Memory B cell (primary cell): ENCODE measurements at regions not wholly inside any gene's neighbourhood (a gene's known extent, or its start where the extent isn't known, plus 50 kb on each side); places are given as distances from the start of the nearest gene placed in this dataset.

Experiments
- ATAC-seq: fragments of 150-1000 bp; cut with Tn5 transposase; 2 replicates; pipeline ENCODE4 v1.10.0; 2021; ENCODE audit warnings: low read depth, mild to moderate bottlenecking, moderate library complexity
- DNase-seq, 2 donors: peaks; one replicate each; pipeline ENCODE4 v3.0.0; 2022; ENCODE audit warnings: low spot score in 2 of 2
- H3K27ac Mint-ChIP-seq: one replicate; pipeline ENCODE4 v1.8.0; 2022; ENCODE audit warnings: mild to moderate bottlenecking, moderate library complexity, mixed read lengths
- H3K27me3 Mint-ChIP-seq: one replicate; pipeline ENCODE4 v1.8.0; 2022; ENCODE audit warnings: mixed read lengths
- H3K36me3 Mint-ChIP-seq: one replicate; pipeline ENCODE4 v1.8.0; 2022; ENCODE audit warnings: mild to moderate bottlenecking, mixed read lengths
- H3K4me1 Mint-ChIP-seq: one replicate; pipeline ENCODE4 v1.8.0; 2022; ENCODE audit warnings: mixed read lengths
- H3K4me3 Mint-ChIP-seq: one replicate; pipeline ENCODE4 v1.8.0; 2022; ENCODE audit warnings: mild to moderate bottlenecking, moderate library complexity, mixed read lengths
- H3K9me3 Mint-ChIP-seq: one replicate; pipeline ENCODE4 v1.8.0; 2022; ENCODE audit warnings: mixed read lengths

GRCh38 chr4:62394766-62395165, 1194.6 kb downstream of the ADGRL3 start:
- DNase-seq (no peak), ATAC-seq (no peak)
- Mint-ChIP-seq H3K9me3 (no peaks in the 10 kb centered on the region), H3K27me3 (no peaks in the 10 kb centered on the region), H3K27ac (no peak overlapping the region), H3K4me3 (no peak overlapping the region), H3K36me3 (no peaks in the 10 kb centered on the region), H3K4me1 (no peaks in the 10 kb centered on the region)

DNA sequence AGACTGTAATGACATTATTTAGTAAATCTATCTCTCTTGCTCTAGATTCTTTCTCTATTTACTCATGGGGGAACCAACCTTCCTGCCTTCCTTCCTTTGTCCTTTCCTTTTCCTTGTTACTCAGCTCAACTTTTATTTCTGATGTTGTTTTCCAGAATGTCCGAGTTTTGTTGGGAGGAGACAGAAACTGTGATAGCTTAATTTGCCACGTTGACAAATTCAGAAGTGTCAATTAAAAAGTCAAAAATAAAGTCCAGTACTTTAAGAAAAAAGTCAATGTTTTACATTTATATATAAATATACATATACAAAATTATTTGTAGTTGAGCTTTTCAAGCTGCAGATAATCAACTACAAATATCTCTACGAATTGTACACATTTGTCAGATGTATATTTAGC, 1187.7 kb downstream of the ADGRL3 start:
- DNase-seq: no peak
- no peaks in the 10 kb centered on the region for H3K27me3 Mint-ChIP-seq
- H3K4me1 Mint-ChIP-seq: no peaks in the 10 kb centered on the region
- no peak for ATAC-seq
- no peak overlapping the region for H3K27ac Mint-ChIP-seq
- H3K4me3 Mint-ChIP-seq: no peak overlapping the region
- no peaks in the 10 kb centered on the region for H3K36me3 Mint-ChIP-seq
- peaks cover 4% of the 10 kb centered on the region for H3K9me3 Mint-ChIP-seq

DNA sequence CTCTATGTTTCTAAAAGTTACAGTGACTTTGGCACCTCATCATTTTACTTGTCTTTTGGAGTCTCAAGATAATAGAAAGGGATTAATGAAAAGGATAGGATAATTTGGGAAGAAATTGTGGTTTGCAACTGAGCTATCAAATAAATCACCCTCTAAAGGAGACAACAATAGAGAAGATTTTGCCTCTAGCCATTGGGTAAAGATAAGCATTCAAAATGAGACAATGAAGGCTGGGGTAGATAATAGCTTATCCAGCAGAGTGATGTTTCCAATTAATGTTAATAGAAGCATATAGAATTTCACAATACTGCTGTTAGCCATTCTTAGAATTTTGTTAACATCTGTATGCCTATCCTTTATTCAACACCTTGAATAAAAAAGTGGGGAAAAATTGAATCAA, 1177.6 kb downstream of the ADGRL3 start:
- H3K4me3 Mint-ChIP-seq: no peak overlapping the region
- H3K9me3 Mint-ChIP-seq: peaks cover 11% of the 10 kb centered on the region
- no peaks in the 10 kb centered on the region for H3K27me3 Mint-ChIP-seq
- H3K4me1 Mint-ChIP-seq: no peaks in the 10 kb centered on the region
- no peak for ATAC-seq
- DNase-seq: no peak
- no peaks in the 10 kb centered on the region for H3K36me3 Mint-ChIP-seq
- no peak overlapping the region for H3K27ac Mint-ChIP-seq

DNA sequence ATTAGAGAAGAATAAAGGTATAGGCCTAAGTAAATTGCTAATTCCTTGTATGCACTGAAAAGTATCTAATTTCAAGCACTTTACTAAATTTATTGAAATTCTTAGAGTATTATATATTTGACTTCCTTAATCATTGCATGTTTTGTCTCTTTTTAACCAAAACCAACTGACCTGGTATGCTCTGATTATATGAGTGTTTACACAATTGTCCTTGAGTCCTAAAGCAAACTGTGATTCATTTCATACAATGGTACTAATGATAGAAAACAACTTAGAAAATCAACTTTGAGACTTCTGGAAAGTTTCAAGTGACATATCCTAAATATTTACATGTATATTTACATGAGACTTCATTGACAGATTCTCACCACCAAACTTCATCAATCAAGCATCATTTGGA, 1177.1 kb downstream of the ADGRL3 start:
- Mint-ChIP-seq H3K9me3 (peaks cover 11% of the 10 kb centered on the region), H3K4me3 (no peak overlapping the region), H3K27ac (no peak overlapping the region), H3K36me3 (no peaks in the 10 kb centered on the region), H3K4me1 (no peaks in the 10 kb centered on the region), H3K27me3 (no peaks in the 10 kb centered on the region)
- DNase-seq (no peak), ATAC-seq (no peak)

GRCh38 chr4:62366939-62367338, 1166.8 kb downstream of the ADGRL3 start:
- no peaks in the 10 kb centered on the region for H3K36me3 Mint-ChIP-seq
- DNase-seq (no peak), ATAC-seq (no peak)
- no peaks in the 10 kb centered on the region for H3K4me1 Mint-ChIP-seq
- H3K27ac Mint-ChIP-seq: no peak overlapping the region
- peaks cover 4% of the 10 kb centered on the region for H3K9me3 Mint-ChIP-seq
- no peaks in the 10 kb centered on the region for H3K27me3 Mint-ChIP-seq
- no peak overlapping the region for H3K4me3 Mint-ChIP-seq

DNA sequence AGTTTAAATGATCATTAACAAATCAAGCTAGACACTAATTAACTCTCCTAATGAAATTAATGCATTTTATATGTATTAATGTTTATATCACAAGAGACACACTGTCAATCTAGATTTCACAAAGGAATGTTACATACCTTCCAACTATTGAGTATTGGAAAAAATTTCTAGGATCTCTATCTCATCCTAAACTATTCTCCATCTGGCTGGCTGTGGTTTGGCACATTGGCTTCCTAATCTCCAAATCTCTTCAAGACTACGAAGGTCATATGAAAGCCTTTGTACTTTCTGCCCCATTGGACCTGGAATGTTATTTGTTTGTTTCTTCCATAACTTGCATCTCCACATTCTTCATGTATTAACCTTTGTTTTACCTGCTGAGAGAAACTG, 1160.0 kb downstream of the ADGRL3 start:
- no peaks in the 10 kb centered on the region for H3K36me3 Mint-ChIP-seq
- peaks cover 3% of the 10 kb centered on the region for H3K9me3 Mint-ChIP-seq
- no peak overlapping the region for H3K27ac Mint-ChIP-seq
- no peak for DNase-seq
- ATAC-seq: no peak
- H3K4me3 Mint-ChIP-seq: no peak overlapping the region
- H3K4me1 Mint-ChIP-seq: no peaks in the 10 kb centered on the region
- H3K27me3 Mint-ChIP-seq: no peaks in the 10 kb centered on the region

- no peak overlapping the region for H3K4me3 Mint-ChIP-seq
- no peaks in the 10 kb centered on the region for H3K27me3 Mint-ChIP-seq
- no peak overlapping the region for H3K27ac Mint-ChIP-seq
- no peak for DNase-seq
- no peaks in the 10 kb centered on the region for H3K36me3 Mint-ChIP-seq
- ATAC-seq: no peak
- H3K4me1 Mint-ChIP-seq: no peaks in the 10 kb centered on the region
- H3K9me3 Mint-ChIP-seq: peaks cover 1% of the 10 kb centered on the region
Measured at GRCh38 chr4:62359441-62360155, 1159.5 kb downstream of the ADGRL3 start.

DNA sequence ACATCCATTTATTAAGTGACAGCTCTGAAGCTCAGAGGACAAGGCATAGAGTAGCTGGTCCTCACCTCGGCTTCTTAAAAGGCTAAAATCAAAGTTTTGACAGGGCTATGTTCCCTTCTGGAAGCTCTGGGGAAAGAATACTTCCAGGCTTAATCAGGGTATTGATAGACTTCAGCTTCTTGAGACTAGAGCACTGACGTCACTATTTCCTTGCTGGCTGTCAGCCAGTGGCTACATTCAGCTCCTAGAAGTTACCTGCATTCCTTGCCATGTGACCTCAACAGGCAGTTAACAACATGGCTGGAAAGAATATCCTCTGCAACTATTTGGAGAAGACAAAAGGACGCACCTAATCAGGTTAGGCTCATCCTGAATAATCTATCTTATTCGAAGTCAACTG, 1144.8 kb downstream of the ADGRL3 start:
- H3K36me3 Mint-ChIP-seq: no peaks in the 10 kb centered on the region
- ATAC-seq: no peak
- no peaks in the 10 kb centered on the region for H3K27me3 Mint-ChIP-seq
- no peak overlapping the region for H3K4me3 Mint-ChIP-seq
- no peak overlapping the region for H3K27ac Mint-ChIP-seq
- H3K4me1 Mint-ChIP-seq: no peaks in the 10 kb centered on the region
- peaks cover 7% of the 10 kb centered on the region for H3K9me3 Mint-ChIP-seq
- no peak for DNase-seq

DNA sequence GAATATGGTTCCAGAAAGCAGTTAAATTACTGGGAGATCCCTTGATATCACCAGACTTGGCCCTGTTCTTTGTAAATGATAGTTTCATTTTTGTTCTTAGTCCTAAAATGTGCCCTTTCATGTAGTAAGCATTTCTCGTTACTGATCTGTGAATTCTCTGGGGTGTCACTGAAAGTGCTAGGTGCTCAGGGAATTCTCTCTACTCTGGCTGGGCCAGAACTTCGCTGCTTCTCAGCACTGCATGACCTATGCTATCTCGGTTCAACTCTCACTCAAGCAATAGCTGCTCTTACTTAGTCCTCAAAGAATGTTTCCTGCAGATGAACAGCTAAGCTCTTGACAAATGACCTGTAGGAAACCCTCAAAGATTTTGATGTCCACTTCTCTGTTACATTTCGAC, 1144.3 kb downstream of the ADGRL3 start:
- no peaks in the 10 kb centered on the region for H3K27me3 Mint-ChIP-seq
- H3K27ac Mint-ChIP-seq: no peak overlapping the region
- ATAC-seq (no peak), DNase-seq (no peak)
- peaks cover 7% of the 10 kb centered on the region for H3K9me3 Mint-ChIP-seq
- no peak overlapping the region for H3K4me3 Mint-ChIP-seq
- H3K36me3 Mint-ChIP-seq: no peaks in the 10 kb centered on the region
- H3K4me1 Mint-ChIP-seq: no peaks in the 10 kb centered on the region

- Mint-ChIP-seq H3K9me3 (peaks cover 14% of the 10 kb centered on the region), H3K36me3 (no peaks in the 10 kb centered on the region), H3K27ac (no peak overlapping the region), H3K4me1 (no peaks in the 10 kb centered on the region), H3K4me3 (no peak overlapping the region), H3K27me3 (no peaks in the 10 kb centered on the region)
- DNase-seq: no peak
- no peak for ATAC-seq
Measured at GRCh38 chr4:62342346-62342745, 1142.2 kb downstream of the ADGRL3 start.

DNA sequence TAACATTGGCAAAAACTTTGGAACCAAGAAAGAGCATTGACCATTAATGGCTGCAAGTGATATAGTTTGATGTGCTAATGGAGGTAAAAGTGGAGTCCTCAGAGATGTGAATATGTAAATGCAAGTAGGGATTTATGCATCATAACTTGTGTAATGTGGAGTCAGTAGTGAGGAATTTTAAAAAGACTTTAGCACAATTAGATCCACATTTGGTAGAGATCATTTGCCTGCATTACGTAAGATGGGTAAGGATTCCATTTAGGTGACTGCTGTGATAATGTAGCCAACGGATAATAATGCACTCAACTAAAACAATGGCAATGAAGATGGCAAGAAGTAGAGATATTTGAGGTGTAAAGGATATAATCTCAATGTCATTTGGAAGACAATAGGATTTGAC, 1128.4 kb downstream of the ADGRL3 start:
- DNase-seq: no peak
- H3K27me3 Mint-ChIP-seq: no peaks in the 10 kb centered on the region
- peaks cover 6% of the 10 kb centered on the region for H3K9me3 Mint-ChIP-seq
- H3K4me3 Mint-ChIP-seq: no peak overlapping the region
- H3K4me1 Mint-ChIP-seq: no peaks in the 10 kb centered on the region
- H3K27ac Mint-ChIP-seq: no peak overlapping the region
- no peak for ATAC-seq
- no peaks in the 10 kb centered on the region for H3K36me3 Mint-ChIP-seq

DNA sequence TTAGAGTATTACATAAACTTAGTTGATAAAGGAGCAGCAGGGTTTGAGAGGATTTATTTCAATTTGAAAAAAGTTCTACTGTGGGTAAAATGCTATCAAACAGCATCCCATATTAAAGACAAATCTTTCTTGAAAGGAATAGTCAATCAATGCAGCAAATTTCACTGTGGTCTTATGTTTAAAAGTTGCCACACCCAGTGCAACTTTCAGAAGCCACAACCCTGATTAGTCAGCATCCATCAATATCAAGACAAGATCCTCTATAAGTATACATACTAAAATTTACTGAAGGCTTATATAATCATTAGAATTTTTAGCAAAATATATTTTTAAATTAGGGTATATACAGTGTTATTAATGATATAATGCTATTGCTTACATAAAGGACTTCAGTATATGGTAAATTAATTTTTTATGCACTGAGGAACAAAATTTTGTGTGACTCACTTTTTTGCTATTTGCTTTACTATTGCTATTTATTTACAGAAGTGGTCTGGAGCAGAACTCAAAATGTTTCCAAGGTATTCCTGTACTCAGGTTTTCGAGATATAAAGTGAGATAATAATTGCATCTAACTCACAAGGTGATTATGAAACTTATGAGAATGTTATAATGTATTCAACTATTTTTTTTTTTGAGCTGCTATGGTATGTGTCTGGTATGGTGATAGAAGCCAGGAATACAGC, 1127.6 kb downstream of the ADGRL3 start:
- Mint-ChIP-seq H3K4me1 (no peaks in the 10 kb centered on the region), H3K27me3 (no peaks in the 10 kb centered on the region), H3K27ac (no peak overlapping the region), H3K4me3 (no peak overlapping the region), H3K36me3 (no peaks in the 10 kb centered on the region), H3K9me3 (peaks cover 6% of the 10 kb centered on the region)
- ATAC-seq: no peak
- DNase-seq: no peak

DNA sequence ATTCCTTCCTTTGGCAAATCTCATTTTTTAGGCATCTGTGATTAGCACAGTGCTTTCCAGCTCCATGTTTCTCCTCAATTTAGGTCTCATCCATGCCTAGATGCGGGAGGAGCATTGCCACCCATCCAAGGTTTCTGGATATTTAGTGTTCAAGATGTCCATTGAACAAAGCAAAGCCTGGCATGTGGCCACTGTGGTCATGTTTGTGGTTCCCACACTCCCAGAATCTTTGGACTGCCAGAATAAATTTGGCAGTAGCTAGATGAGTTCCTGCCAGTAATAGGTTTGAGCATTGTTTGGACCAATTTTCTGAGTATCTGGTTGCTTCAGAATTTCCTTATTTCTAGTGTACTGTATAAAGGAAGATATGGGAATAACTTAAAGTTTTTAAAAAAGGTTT, 1124.1 kb downstream of the ADGRL3 start:
- Mint-ChIP-seq H3K9me3 (peaks cover 6% of the 10 kb centered on the region), H3K27ac (no peak overlapping the region), H3K36me3 (no peaks in the 10 kb centered on the region), H3K4me1 (no peaks in the 10 kb centered on the region), H3K27me3 (no peaks in the 10 kb centered on the region), H3K4me3 (no peak overlapping the region)
- DNase-seq: no peak
- no peak for ATAC-seq

- Mint-ChIP-seq H3K36me3 (no peaks in the 10 kb centered on the region), H3K27me3 (no peaks in the 10 kb centered on the region), H3K9me3 (peaks cover 9% of the 10 kb centered on the region), H3K27ac (no peak overlapping the region), H3K4me1 (no peaks in the 10 kb centered on the region), H3K4me3 (no peak overlapping the region)
- DNase-seq (no peak), ATAC-seq (no peak)
Measured at GRCh38 chr4:62320612-62321011, 1120.5 kb downstream of the ADGRL3 start.

DNA sequence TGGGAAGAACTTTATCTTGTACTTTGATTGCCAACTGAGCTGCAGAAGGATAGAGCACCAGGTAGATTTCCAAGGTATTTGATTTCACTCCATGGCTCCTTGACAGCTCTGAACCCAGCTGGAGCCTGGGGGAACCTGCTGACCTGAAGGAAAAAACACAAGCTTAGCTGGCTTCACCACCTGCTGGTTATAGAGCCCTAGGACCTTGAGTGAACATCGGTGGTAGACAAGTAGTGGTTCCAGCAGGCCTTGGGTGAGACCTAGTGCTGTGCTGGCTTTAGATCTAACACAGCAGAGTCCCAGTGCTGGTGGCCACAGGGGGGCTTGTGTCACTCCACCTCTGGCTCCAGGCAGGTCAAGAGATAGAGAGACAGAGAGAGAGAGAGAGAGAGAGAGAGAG, 1102.6 kb downstream of the ADGRL3 start:
- Mint-ChIP-seq H3K36me3 (no peaks in the 10 kb centered on the region), H3K9me3 (peaks cover 9% of the 10 kb centered on the region), H3K4me3 (no peak overlapping the region), H3K27me3 (no peaks in the 10 kb centered on the region), H3K4me1 (no peaks in the 10 kb centered on the region), H3K27ac (no peak overlapping the region)
- DNase-seq: no peak
- ATAC-seq: no peak
